ENCODE measurements at regions not wholly inside any gene's neighbourhood (a gene's known extent, or its start where the extent isn't known, plus 50 kb on each side); places are given as distances from the start of the nearest gene placed in this dataset.

- intact Hi-C loops (cut with DNase I; ENCODE audit: low total_unique reads), result no loop called here
- Histone ChIP-seq H3K9me3 (no peaks in the 10 kb centered on the region), H3K27ac (no peak overlapping the region), H3K4me1 (no peaks in the 10 kb centered on the region), H3K4me3 (no peak overlapping the region), H3K36me3 (no peaks in the 10 kb centered on the region), H3K27me3 (peaks cover 0 to 47% (median 0%) of the 10 kb centered on the region in 3 donors)
- no peak for DNase-seq
- 54 to 67% (median 60%) methylated on average over 12 to 23 of the region's 23 CpGs for WGBS, 5 donors
- TF ChIP-seq EP300 (IDR thresholded peaks at IDR 0.05) (no peak), POLR2A (IDR thresholded peaks at IDR 0.05) (no peak), POLR2AphosphoS5 (IDR thresholded peaks at IDR 0.05) (no peak)
- TF ChIP-seq, protein P1, sequence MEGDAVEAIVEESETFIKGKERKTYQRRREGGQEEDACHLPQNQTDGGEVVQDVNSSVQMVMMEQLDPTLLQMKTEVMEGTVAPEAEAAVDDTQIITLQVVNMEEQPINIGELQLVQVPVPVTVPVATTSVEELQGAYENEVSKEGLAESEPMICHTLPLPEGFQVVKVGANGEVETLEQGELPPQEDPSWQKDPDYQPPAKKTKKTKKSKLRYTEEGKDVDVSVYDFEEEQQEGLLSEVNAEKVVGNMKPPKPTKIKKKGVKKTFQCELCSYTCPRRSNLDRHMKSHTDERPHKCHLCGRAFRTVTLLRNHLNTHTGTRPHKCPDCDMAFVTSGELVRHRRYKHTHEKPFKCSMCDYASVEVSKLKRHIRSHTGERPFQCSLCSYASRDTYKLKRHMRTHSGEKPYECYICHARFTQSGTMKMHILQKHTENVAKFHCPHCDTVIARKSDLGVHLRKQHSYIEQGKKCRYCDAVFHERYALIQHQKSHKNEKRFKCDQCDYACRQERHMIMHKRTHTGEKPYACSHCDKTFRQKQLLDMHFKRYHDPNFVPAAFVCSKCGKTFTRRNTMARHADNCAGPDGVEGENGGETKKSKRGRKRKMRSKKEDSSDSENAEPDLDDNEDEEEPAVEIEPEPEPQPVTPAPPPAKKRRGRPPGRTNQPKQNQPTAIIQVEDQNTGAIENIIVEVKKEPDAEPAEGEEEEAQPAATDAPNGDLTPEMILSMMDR (IDR thresholded peaks at IDR 0.05), result no peak
These were observed 791.7 kb downstream of the BRD1 start for GRCh38 chr22:49035818-49036457.

DNA sequence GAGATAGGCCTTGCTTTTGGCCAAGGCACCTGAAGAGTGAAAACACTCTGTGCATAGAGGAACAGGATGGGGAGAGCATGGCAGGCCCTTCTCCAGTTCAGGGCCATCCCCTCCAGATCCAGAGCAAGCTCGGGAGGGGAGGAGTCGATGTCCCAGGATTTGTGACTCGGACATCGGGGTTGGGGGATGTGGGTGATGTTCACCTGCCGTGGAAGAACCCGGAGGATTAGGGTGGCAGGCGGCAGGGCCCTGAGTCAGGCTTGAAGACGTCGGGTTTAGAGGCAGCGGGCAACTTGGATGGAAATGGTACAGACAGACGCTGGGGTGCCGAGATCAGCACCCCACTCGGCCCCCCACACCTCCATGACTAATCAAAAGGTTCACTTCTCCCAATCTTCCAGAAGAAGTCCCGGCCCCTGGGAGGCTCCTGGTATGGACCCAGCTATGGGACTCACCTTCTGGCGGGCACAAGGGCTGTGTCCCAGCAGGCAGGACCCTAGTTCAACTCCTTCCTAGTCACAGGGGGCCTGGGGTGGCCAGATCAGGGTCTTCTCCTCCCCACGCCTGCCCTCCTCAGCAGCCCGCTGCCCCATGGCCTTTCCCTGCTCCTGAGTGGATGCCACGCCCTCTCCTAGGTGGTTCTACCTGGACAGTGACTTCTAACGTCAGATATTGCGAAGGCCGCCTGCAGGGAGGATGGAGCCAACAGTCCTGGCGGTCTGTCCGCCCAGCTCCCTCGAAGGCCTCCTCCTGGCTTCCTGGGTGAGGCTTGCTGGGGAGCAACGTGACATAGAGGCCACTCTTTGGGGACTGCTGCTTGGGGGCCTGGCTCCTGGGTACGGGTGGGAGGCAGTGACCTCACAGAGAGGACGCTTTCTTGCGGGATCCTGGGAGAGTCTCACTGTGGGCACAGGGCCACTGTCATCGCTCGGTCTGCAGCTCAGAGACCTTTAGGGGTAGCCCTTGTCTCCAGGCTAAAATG lies 792.5 kb downstream of the BRD1 start:
- Histone ChIP-seq H3K27ac (no peak overlapping the region), H3K36me3 (no peaks in the 10 kb centered on the region), H3K4me3 (no peak overlapping the region), H3K4me1 (no peaks in the 10 kb centered on the region), H3K27me3 (peaks cover 0 to 43% (median 0%) of the 10 kb centered on the region in 3 donors), H3K9me3 (no peaks in the 10 kb centered on the region)
- TF ChIP-seq, protein P1 (IDR thresholded peaks at IDR 0.05), result no peak
- TF ChIP-seq POLR2A (IDR thresholded peaks at IDR 0.05), result no peak
- no peak for TF ChIP-seq POLR2AphosphoS5 (IDR thresholded peaks at IDR 0.05)
- no peak for TF ChIP-seq EP300 (IDR thresholded peaks at IDR 0.05)
- intact Hi-C loops (cut with DNase I; ENCODE audit: low total_unique reads), result no loop called here
- 75 to 86% (median 82%) methylated on average over 28 to 30 of the region's 30 CpGs for WGBS, 5 donors
- DNase-seq, result no peak

DNA sequence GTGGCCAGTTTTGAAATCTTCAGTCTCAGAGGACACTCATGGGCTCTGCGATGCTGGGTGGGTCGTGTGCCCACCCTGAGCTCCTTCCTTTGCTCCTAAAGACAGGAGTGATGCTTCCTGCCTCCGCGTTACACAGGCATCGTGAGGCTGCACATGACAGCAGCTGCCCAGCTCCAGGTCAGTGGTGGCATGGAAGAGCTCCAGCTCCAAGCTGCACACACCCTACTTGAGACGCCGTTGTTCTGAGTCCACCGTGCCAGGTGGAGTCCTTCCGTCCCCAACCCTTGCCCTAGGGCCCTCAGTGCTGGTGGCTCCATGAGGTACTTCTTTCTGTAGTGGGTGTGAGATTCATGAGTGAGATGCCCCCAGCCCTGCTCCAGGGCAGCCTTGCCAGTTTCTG lies 794.1 kb downstream of the BRD1 start:
- H3K4me3 ChIP-seq, result no peak overlapping the region
- no peaks in the 10 kb centered on the region for H3K4me1 ChIP-seq
- intact Hi-C loops (cut with DNase I; ENCODE audit: low total_unique reads), result no loop called here
- DNase-seq, result no peak
- WGBS, 5 donors, result 87 to 93% (median 91%) methylated on average over 8 to 9 of the region's 9 CpGs
- TF ChIP-seq POLR2AphosphoS5 (IDR thresholded peaks at IDR 0.05) (no peak), POLR2A (IDR thresholded peaks at IDR 0.05) (no peak), EP300 (IDR thresholded peaks at IDR 0.05) (no peak)
- TF ChIP-seq, protein P1 (IDR thresholded peaks at IDR 0.05), result no peak
- H3K36me3 ChIP-seq, result no peaks in the 10 kb centered on the region
- H3K27me3 ChIP-seq, result peaks cover 0 to 47% (median 0%) of the 10 kb centered on the region in 3 donors
- no peaks in the 10 kb centered on the region for H3K9me3 ChIP-seq
- H3K27ac ChIP-seq, result no peak overlapping the region

DNA sequence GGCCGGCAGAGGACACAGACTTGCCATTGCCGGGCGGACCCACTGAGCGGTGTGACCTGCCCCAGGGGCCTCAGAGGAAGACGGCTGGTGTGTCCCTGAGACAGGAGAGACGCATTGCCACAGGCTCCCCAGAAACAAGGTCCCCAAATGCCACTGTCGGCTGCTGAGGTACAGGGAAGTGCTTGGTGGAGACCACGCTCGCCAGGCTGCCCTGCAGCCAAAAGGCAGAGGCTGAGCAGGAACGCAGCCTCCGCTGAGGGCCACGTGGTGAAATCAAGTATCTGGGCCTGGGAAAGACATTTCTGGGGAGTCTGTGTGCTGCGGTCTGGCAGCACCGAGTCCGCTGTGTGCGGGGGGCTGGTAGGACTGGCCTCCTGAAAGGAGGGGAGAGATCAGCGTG lies 794.9 kb downstream of the BRD1 start:
- DNase-seq, result no peak
- Histone ChIP-seq H3K4me3 (no peak overlapping the region), H3K27ac (no peak overlapping the region), H3K36me3 (no peaks in the 10 kb centered on the region), H3K9me3 (no peaks in the 10 kb centered on the region), H3K4me1 (no peaks in the 10 kb centered on the region), H3K27me3 (peaks cover 0 to 55% (median 0%) of the 10 kb centered on the region in 3 donors)
- TF ChIP-seq, protein P1 (IDR thresholded peaks at IDR 0.05), result no peak
- TF ChIP-seq POLR2AphosphoS5 (IDR thresholded peaks at IDR 0.05), result no peak
- TF ChIP-seq EP300 (IDR thresholded peaks at IDR 0.05), result no peak
- no peak for TF ChIP-seq POLR2A (IDR thresholded peaks at IDR 0.05)
- WGBS, 5 donors, result 68 to 85% (median 77%) methylated on average over 11 to 17 of the region's 17 CpGs
- intact Hi-C loops (cut with DNase I; ENCODE audit: low total_unique reads), result no loop called here
